ENCODE measurements at regions not wholly inside any gene's neighbourhood (a gene's known extent, or its start where the extent isn't known, plus 50 kb on each side); places are given as distances from the start of the nearest gene placed in this dataset.
"Not testable (repeated sequence)": the region's sequence is repeated elsewhere in the genome, so short reads cannot be mapped to it uniquely, and the experiment has no call there.

- in situ Hi-C loops (cut with MboI; ENCODE audit: low sequenced_read_pairs): no loop called here
- no peaks in the 10 kb centered on the region for H3K4me1 ChIP-seq
- H3K4me3 ChIP-seq: no peak overlapping the region
- DNase-seq (ENCODE audit: low spot score in 2 of 2): peak in 1 of 2 experiments; percentile 18
- H3K27me3 ChIP-seq (ENCODE audit: low read depth): no peaks in the 10 kb centered on the region
- H3K36me3 ChIP-seq (replicated peaks): no peaks in the 10 kb centered on the region
- no peaks in the 10 kb centered on the region for H3K9me3 ChIP-seq
Observed at GRCh38 chr13:86567119-86567518, 767.9 kb upstream of the SLITRK6 start.

GRCh38 chr13:86569119-86569518 is 769.9 kb upstream of the SLITRK6 start:
- H3K36me3 ChIP-seq (replicated peaks): no peaks in the 10 kb centered on the region

GRCh38 chr13:86569974-86570373 is 770.8 kb upstream of the SLITRK6 start:
- Histone ChIP-seq H3K36me3 (replicated peaks) (no peaks in the 10 kb centered on the region), H3K9me3 (no peaks in the 10 kb centered on the region), H3K27me3 (ENCODE audit: low read depth) (no peaks in the 10 kb centered on the region), H3K4me3 (no peak overlapping the region), H3K4me1 (no peaks in the 10 kb centered on the region)
- in situ Hi-C loops (cut with MboI; ENCODE audit: low sequenced_read_pairs): no loop called here
- no peak for DNase-seq (ENCODE audit: low spot score in 2 of 2)

More at GRCh38 chr13:86569119-86569518, 769.9 kb upstream of the SLITRK6 start:
- no peak for DNase-seq (ENCODE audit: low spot score in 2 of 2)
- Histone ChIP-seq H3K4me1 (no peaks in the 10 kb centered on the region), H3K27me3 (ENCODE audit: low read depth) (no peaks in the 10 kb centered on the region), H3K4me3 (no peak overlapping the region), H3K9me3 (no peaks in the 10 kb centered on the region)
- in situ Hi-C loops (cut with MboI; ENCODE audit: low sequenced_read_pairs): no loop called here

- Histone ChIP-seq H3K4me1 (no peaks in the 10 kb centered on the region), H3K9me3 (no peaks in the 10 kb centered on the region), H3K36me3 (replicated peaks) (no peaks in the 10 kb centered on the region), H3K4me3 (no peak overlapping the region), H3K27me3 (ENCODE audit: low read depth) (no peaks in the 10 kb centered on the region)
- in situ Hi-C loops (cut with MboI; ENCODE audit: low sequenced_read_pairs): no loop called here
- DNase-seq (ENCODE audit: low spot score in 2 of 2): no peak
Observed at GRCh38 chr13:86572115-86572514, 772.9 kb upstream of the SLITRK6 start.

- in situ Hi-C loops (cut with MboI; ENCODE audit: low sequenced_read_pairs): no loop called here
Observed at GRCh38 chr13:86579662-86580061, 780.4 kb upstream of the SLITRK6 start.

GRCh38 chr13:86581706-86582105 is 782.5 kb upstream of the SLITRK6 start:
- no peaks in the 10 kb centered on the region for H3K4me1 ChIP-seq
- DNase-seq (ENCODE audit: low spot score in 2 of 2): no peak
- no peak overlapping the region for H3K4me3 ChIP-seq
- H3K9me3 ChIP-seq: no peaks in the 10 kb centered on the region
- H3K27me3 ChIP-seq (ENCODE audit: low read depth): no peaks in the 10 kb centered on the region
- in situ Hi-C loops (cut with MboI; ENCODE audit: low sequenced_read_pairs): no loop called here
- no peaks in the 10 kb centered on the region for H3K36me3 ChIP-seq (replicated peaks)

More at GRCh38 chr13:86579662-86580061, 780.4 kb upstream of the SLITRK6 start:
- DNase-seq (ENCODE audit: low spot score in 2 of 2): no peak
- Histone ChIP-seq H3K4me3 (no peak overlapping the region), H3K36me3 (replicated peaks) (no peaks in the 10 kb centered on the region), H3K4me1 (no peaks in the 10 kb centered on the region), H3K27me3 (ENCODE audit: low read depth) (no peaks in the 10 kb centered on the region), H3K9me3 (no peaks in the 10 kb centered on the region)

GRCh38 chr13:86584301-86584700 is 785.1 kb upstream of the SLITRK6 start:
- no peaks in the 10 kb centered on the region for H3K27me3 ChIP-seq (ENCODE audit: low read depth)
- H3K9me3 ChIP-seq: no peaks in the 10 kb centered on the region
- H3K4me3 ChIP-seq: no peak overlapping the region
- H3K4me1 ChIP-seq: no peaks in the 10 kb centered on the region
- in situ Hi-C loops (cut with MboI; ENCODE audit: low sequenced_read_pairs): no loop called here
- no peak for DNase-seq (ENCODE audit: low spot score in 2 of 2)
- H3K36me3 ChIP-seq (replicated peaks): no peaks in the 10 kb centered on the region

DNA sequence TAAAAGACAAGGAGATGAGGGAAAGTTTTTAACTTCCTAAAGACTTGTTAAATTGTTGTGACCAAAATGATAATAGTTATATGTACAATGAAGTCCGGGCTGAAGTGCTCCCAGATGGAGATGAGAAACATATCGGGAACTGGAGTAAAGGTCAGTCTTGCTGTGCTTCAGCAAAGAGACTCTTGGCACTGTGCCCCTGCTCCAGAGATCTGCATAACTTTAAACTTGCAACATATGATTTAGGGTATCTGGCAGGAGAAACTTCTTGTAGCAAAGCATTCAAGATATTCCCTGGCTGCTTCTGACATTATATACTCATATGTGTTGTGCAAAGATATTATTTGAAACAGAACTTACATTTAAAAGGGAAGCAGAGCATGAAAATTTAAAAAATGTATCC is 786.6 kb upstream of the SLITRK6 start:
- DNase-seq (ENCODE audit: low spot score in 2 of 2): no peak
- Histone ChIP-seq H3K4me3 (no peak overlapping the region), H3K4me1 (no peaks in the 10 kb centered on the region), H3K9me3 (no peaks in the 10 kb centered on the region), H3K36me3 (replicated peaks) (no peaks in the 10 kb centered on the region), H3K27me3 (ENCODE audit: low read depth) (no peaks in the 10 kb centered on the region)
- in situ Hi-C loops (cut with MboI; ENCODE audit: low sequenced_read_pairs): no loop called here

GRCh38 chr13:86591862-86592261 is 792.6 kb upstream of the SLITRK6 start:
- Histone ChIP-seq H3K4me3 (no peak overlapping the region), H3K9me3 (no peaks in the 10 kb centered on the region), H3K36me3 (replicated peaks) (no peaks in the 10 kb centered on the region), H3K4me1 (no peaks in the 10 kb centered on the region), H3K27me3 (ENCODE audit: low read depth) (no peaks in the 10 kb centered on the region)
- no peak for DNase-seq (ENCODE audit: low spot score in 2 of 2)
- in situ Hi-C loops (cut with MboI; ENCODE audit: low sequenced_read_pairs): no loop called here

DNA sequence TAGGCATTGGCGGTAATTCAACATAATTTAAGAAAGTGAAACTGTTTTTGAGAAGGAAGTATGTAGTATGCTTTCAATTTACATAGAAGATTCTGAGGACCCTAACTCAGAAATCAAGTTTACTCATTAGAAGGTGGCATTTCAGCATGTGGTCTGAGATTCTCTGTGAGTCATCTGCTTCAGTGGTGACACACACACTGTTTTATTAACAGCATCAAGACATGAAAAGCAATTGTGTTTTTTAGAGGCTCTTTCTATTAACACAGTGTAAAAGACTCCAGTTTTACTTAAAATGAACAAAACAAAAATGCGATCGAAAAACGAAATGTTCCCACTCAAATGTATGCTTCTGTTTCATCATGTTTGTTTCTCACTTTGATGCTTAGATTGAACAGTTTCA is 802.1 kb upstream of the SLITRK6 start:
- no peak overlapping the region for H3K4me3 ChIP-seq
- H3K4me1 ChIP-seq: no peaks in the 10 kb centered on the region
- in situ Hi-C loops (cut with MboI; ENCODE audit: low sequenced_read_pairs): no loop called here
- H3K9me3 ChIP-seq: no peaks in the 10 kb centered on the region
- DNase-seq (ENCODE audit: low spot score in 2 of 2): no peak
- H3K36me3 ChIP-seq (replicated peaks): no peaks in the 10 kb centered on the region
- no peaks in the 10 kb centered on the region for H3K27me3 ChIP-seq (ENCODE audit: low read depth)

DNA sequence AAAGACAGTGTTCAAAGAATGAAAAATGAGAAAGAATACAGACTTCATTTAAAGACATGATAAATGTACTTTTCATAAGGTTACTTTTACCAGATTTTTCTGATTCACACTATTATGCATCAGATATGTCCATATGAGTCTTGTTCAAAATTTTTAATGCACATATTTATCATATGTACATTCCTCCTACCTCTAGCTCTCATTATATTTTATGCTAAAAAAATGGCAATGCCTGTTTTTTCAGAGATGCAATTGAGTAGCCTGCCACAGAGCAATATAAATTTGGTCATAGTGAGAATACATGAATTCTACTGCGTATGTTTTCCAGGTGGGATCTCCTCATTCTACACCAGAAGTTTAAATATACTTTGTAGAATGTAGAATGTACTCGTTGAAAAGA is 807.0 kb upstream of the SLITRK6 start:
- H3K4me1 ChIP-seq: no peaks in the 10 kb centered on the region
- H3K36me3 ChIP-seq (replicated peaks): no peaks in the 10 kb centered on the region
- in situ Hi-C loops (cut with MboI; ENCODE audit: low sequenced_read_pairs): no loop called here
- no peak for DNase-seq (ENCODE audit: low spot score in 2 of 2)
- H3K4me3 ChIP-seq: no peak overlapping the region
- no peaks in the 10 kb centered on the region for H3K9me3 ChIP-seq
- no peaks in the 10 kb centered on the region for H3K27me3 ChIP-seq (ENCODE audit: low read depth)

- Histone ChIP-seq H3K4me3 (no peak overlapping the region), H3K9me3 (no peaks in the 10 kb centered on the region), H3K27me3 (ENCODE audit: low read depth) (no peaks in the 10 kb centered on the region), H3K4me1 (no peaks in the 10 kb centered on the region), H3K36me3 (replicated peaks) (no peaks in the 10 kb centered on the region)
- in situ Hi-C loops (cut with MboI; ENCODE audit: low sequenced_read_pairs): no loop called here
- no peak for DNase-seq (ENCODE audit: low spot score in 2 of 2)
Observed at GRCh38 chr13:86608701-86609100, 809.5 kb upstream of the SLITRK6 start.

DNA sequence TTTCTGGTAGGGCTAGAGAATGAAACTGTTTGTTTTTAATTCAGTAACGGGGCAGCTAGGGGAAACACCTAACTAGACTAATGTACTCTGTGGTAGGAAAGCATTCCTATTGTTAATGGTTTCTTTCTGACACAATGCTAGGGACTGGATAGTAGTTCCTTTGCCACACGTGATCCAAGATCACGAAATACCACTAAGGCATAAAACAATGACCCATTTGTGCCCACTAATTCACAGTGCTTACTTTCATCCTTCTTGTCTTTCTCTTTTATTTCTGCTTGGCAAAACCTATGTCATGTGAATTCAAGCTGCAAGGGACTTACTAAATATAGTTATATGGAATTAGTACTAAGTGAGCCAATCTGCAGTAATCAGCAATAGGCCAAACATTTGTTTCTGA is 834.1 kb upstream of the SLITRK6 start:
- Histone ChIP-seq H3K4me1 (no peaks in the 10 kb centered on the region), H3K27me3 (ENCODE audit: low read depth) (no peaks in the 10 kb centered on the region), H3K9me3 (no peaks in the 10 kb centered on the region), H3K36me3 (replicated peaks) (no peaks in the 10 kb centered on the region), H3K4me3 (no peak overlapping the region)
- no peak for DNase-seq (ENCODE audit: low spot score in 2 of 2)
- in situ Hi-C loops (cut with MboI; ENCODE audit: low sequenced_read_pairs): no loop called here

DNA sequence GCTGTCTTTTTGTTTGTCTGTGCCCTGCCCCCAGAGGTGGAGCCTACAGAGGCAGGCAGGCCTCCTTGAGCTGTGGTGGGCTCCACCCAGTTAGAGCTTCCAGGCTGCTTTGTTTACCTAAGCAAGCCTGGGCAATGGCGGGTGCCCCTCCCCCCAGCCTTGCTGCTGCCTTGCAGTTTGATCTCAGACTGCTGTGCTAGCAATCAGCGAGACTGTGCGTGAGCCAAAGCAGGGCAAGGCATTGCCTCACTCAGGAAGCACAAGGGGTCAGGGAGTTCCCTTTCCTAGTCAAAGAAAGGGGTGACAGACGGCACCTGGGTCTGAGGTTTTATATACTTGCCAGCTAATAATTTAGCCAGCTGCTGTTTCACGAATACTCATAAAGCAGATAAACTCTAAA is 852.0 kb upstream of the SLITRK6 start:
- DNase-seq (ENCODE audit: low spot score in 2 of 2): peak in 1 of 2 experiments; percentile 9
- in situ Hi-C loops (cut with MboI; ENCODE audit: low sequenced_read_pairs); H3K27me3 ChIP-seq (ENCODE audit: low read depth); H3K4me1 ChIP-seq; H3K36me3 ChIP-seq (replicated peaks); H3K9me3 ChIP-seq; H3K4me3 ChIP-seq: not testable (repeated sequence)

DNA sequence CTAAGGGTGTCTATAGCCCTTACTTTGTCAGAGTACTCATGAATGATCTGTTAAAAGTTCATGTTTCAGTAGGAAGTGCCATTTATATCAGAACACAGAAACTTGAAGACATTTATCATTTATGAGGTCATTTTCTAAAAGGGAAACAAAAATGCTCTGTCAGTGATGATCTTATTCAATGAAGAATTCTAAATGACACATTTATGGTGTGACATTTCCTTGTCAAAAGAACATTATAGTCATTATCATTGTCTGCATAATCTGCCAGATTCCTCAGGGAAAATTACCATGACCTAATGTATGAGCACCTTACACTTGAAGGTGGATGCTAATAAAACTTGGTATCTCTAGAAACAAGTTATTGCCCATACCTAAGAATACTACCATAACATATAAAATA is 853.8 kb upstream of the SLITRK6 start:
- Histone ChIP-seq H3K4me1 (no peaks in the 10 kb centered on the region), H3K27me3 (ENCODE audit: low read depth) (no peaks in the 10 kb centered on the region), H3K4me3 (no peak overlapping the region), H3K9me3 (no peaks in the 10 kb centered on the region), H3K36me3 (replicated peaks) (no peaks in the 10 kb centered on the region)
- no peak for DNase-seq (ENCODE audit: low spot score in 2 of 2)
- in situ Hi-C loops (cut with MboI; ENCODE audit: low sequenced_read_pairs): no loop called here

Data from HAP-1 (cell line).